ENCODE measurements at regions not wholly inside any gene's neighbourhood (a gene's known extent, or its start where the extent isn't known, plus 50 kb on each side); places are given as distances from the start of the nearest gene placed in this dataset.
"Not testable (repeated sequence)": the region's sequence is repeated elsewhere in the genome, so short reads cannot be mapped to it uniquely, and the experiment has no call there.

- Histone ChIP-seq H3K4me2 (no peak overlapping the region), H3K27me3 (ENCODE audit: insufficient read depth, low read depth) (no peaks in the 10 kb centered on the region), H4K20me1 (ENCODE audit: insufficient read depth) (no peaks in the 10 kb centered on the region), H3K9ac (no peak overlapping the region), H3K4me3 (IDR thresholded peaks at IDR 0.05; ENCODE audit: insufficient read depth, low read depth, low read length) (no peak overlapping the region), H3K79me2 (ENCODE audit: insufficient read depth, low read depth) (no peaks in the 10 kb centered on the region), H3K27ac (no peak overlapping the region), H2AFZ (ENCODE audit: low read depth) (no peak overlapping the region), H3K36me3 (ENCODE audit: insufficient read depth) (no peaks in the 10 kb centered on the region), H3K4me1 (ENCODE audit: low read depth, poor library complexity, severe bottlenecking) (no peaks in the 10 kb centered on the region)
- TF ChIP-seq CTCF (conservative IDR thresholded peaks at IDR 0.05; ENCODE audit: low read depth, low read length), result no peak
Measured at GRCh38 chr9:25752398-25752797, 74.2 kb upstream of the TUSC1 start.

- Histone ChIP-seq H3K4me3 (IDR thresholded peaks at IDR 0.05; ENCODE audit: insufficient read depth, low read depth, low read length) (no peak overlapping the region), H2AFZ (ENCODE audit: low read depth) (no peak overlapping the region), H3K4me2 (no peak overlapping the region), H4K20me1 (ENCODE audit: insufficient read depth) (no peaks in the 10 kb centered on the region), H3K27ac (no peak overlapping the region), H3K27me3 (ENCODE audit: insufficient read depth, low read depth) (no peaks in the 10 kb centered on the region), H3K79me2 (ENCODE audit: insufficient read depth, low read depth) (no peaks in the 10 kb centered on the region), H3K36me3 (ENCODE audit: insufficient read depth) (no peaks in the 10 kb centered on the region), H3K4me1 (ENCODE audit: low read depth, poor library complexity, severe bottlenecking) (no peaks in the 10 kb centered on the region), H3K9ac (no peak overlapping the region)
- no peak for TF ChIP-seq CTCF (conservative IDR thresholded peaks at IDR 0.05; ENCODE audit: low read depth, low read length)
Measured at GRCh38 chr9:25742256-25742655, 64.0 kb upstream of the TUSC1 start.

- no peaks in the 10 kb centered on the region for H3K79me2 ChIP-seq (ENCODE audit: insufficient read depth, low read depth)
- no peak overlapping the region for H3K9ac ChIP-seq
- no peaks in the 10 kb centered on the region for H3K36me3 ChIP-seq (ENCODE audit: insufficient read depth)
- no peaks in the 10 kb centered on the region for H3K4me1 ChIP-seq (ENCODE audit: low read depth, poor library complexity, severe bottlenecking)
- no peak overlapping the region for H2AFZ ChIP-seq (ENCODE audit: low read depth)
- no peak overlapping the region for H3K4me3 ChIP-seq (IDR thresholded peaks at IDR 0.05; ENCODE audit: insufficient read depth, low read depth, low read length)
- no peak overlapping the region for H3K27ac ChIP-seq
- no peak for TF ChIP-seq CTCF (conservative IDR thresholded peaks at IDR 0.05; ENCODE audit: low read depth, low read length)
- H3K27me3 ChIP-seq (ENCODE audit: insufficient read depth, low read depth), result no peaks in the 10 kb centered on the region
- no peaks in the 10 kb centered on the region for H4K20me1 ChIP-seq (ENCODE audit: insufficient read depth)
- H3K4me2 ChIP-seq, result no peak overlapping the region
Measured at GRCh38 chr9:25733336-25733982, 55.2 kb upstream of the TUSC1 start.

- not testable (repeated sequence) for H3K9ac ChIP-seq; H4K20me1 ChIP-seq (ENCODE audit: insufficient read depth); H3K4me3 ChIP-seq (IDR thresholded peaks at IDR 0.05; ENCODE audit: insufficient read depth, low read depth, low read length); H3K79me2 ChIP-seq (ENCODE audit: insufficient read depth, low read depth); H3K36me3 ChIP-seq (ENCODE audit: insufficient read depth); H3K27ac ChIP-seq; H3K27me3 ChIP-seq (ENCODE audit: insufficient read depth, low read depth); H2AFZ ChIP-seq (ENCODE audit: low read depth); H3K4me2 ChIP-seq; H3K4me1 ChIP-seq (ENCODE audit: low read depth, poor library complexity, severe bottlenecking)
Measured at GRCh38 chr9:25731895-25732794, 53.9 kb upstream of the TUSC1 start.

Measured in KMS-11 (cell line).